SK-N-SH (cell line): ENCODE measurements at regions not wholly inside any gene's neighbourhood (a gene's known extent, or its start where the extent isn't known, plus 50 kb on each side); places are given as distances from the start of the nearest gene placed in this dataset.

Experiments used
- CTCF ChIA-PET: fragments of 300-600, 350-600 bp; formaldehyde crosslinking; extraction: SDS; loops from one replicate; lab custom pipeline; 2021; lab: Yijun Ruan, JAX
- POLR2A ChIA-PET: fragments of 350-600 bp; sonication (Branson Sonifier 250); formaldehyde crosslinking; extraction: SDS; loops from one replicate; lab custom pipeline; 2020; ENCODE audit warnings: antibody characterized with exemption, inconsistent platforms; lab: Yijun Ruan, JAX
- DNase-seq: peaks from one replicate; pipeline ENCODE4 v3.0.0; 2012
- H2AFZ ChIP-seq: fragments of 200-600 bp; sonication (generic); 2 replicates; pipeline ENCODE4 v1.8.1; 2016; ENCODE audit warnings: antibody characterized with exemption, mild to moderate bottlenecking, low read depth
- H3F3A ChIP-seq: fragments of 200-600 bp; sonication (generic); replicated peaks from 2 replicates; pipeline ENCODE3; 2016; ENCODE audit warnings: antibody characterized with exemption, mild to moderate bottlenecking; ENCODE audit not compliant: insufficient read depth
- H3K27ac ChIP-seq, 2 experiments: fragments of 200-500 bp in 1 of 2; fragments of 200-600 bp in 1 of 2; sonication (Bioruptor generic) in 1 of 2; sonication (generic), shearing (Covaris generic) in 1 of 2; 2 replicates each; pipeline versions ENCODE4 v1.5.1 to v1.6.1; 2014 to 2016; ENCODE audit warnings: low read depth in 2 of 2, inconsistent platforms in 1 of 2, low read length in 1 of 2, mild to moderate bottlenecking in 1 of 2, mixed read lengths in 1 of 2
- H3K27me3 ChIP-seq: fragments of 200-600 bp; sonication (generic), shearing (Covaris generic); 2 replicates; pipeline ENCODE4 v1.6.1; 2016; ENCODE audit warnings: mixed run types; ENCODE audit not compliant: insufficient read depth
- H3K36me3 ChIP-seq, 2 experiments: fragments of 200-500 bp in 1 of 2; fragments of 200-600 bp in 1 of 2; sonication (Bioruptor generic) in 1 of 2; sonication (generic) in 1 of 2; replicated peaks in 1 of 2; 2 replicates each; pipeline versions ENCODE3 to v1.5.1; 2014 to 2016; ENCODE audit warnings: low read length in 1 of 2, mild to moderate bottlenecking in 1 of 2; ENCODE audit not compliant: insufficient read depth in 2 of 2, control insufficient read depth in 1 of 2
- H3K4me1 ChIP-seq, 2 experiments: fragments of 200-500 bp in 1 of 2; fragments of 200-600 bp in 1 of 2; sonication (Bioruptor generic) in 1 of 2; sonication (generic), shearing (Covaris generic) in 1 of 2; 2 replicates each; pipeline versions ENCODE4 v1.5.1 to v1.6.1; 2014 to 2016; ENCODE audit warnings: low read depth in 1 of 2, low read length in 1 of 2, mixed run types in 1 of 2; ENCODE audit not compliant: insufficient read depth in 2 of 2, control insufficient read depth in 1 of 2
- H3K4me2 ChIP-seq: fragments of 200-600 bp; sonication (generic), shearing (Covaris generic); 2 replicates; pipeline ENCODE4 v1.6.1; 2017; ENCODE audit warnings: mixed run types
- H3K4me3 ChIP-seq, 2 experiments: fragments of 200-500 bp in 1 of 2; fragments of 200-600 bp in 1 of 2; sonication (Bioruptor generic) in 1 of 2; sonication (generic), shearing (Covaris generic) in 1 of 2; 2 replicates each; pipeline versions ENCODE4 v1.5.1 to v1.8.1; 2014 to 2016; ENCODE audit warnings: low read depth in 2 of 2, inconsistent platforms in 1 of 2, low read length in 1 of 2, mild to moderate bottlenecking in 1 of 2, mixed read lengths in 1 of 2, moderate library complexity in 1 of 2
- H3K79me2 ChIP-seq: fragments of 200-600 bp; sonication (generic); 2 replicates; pipeline ENCODE4 v1.8.1; 2017; ENCODE audit warnings: mild to moderate bottlenecking; ENCODE audit not compliant: insufficient read depth
- H3K9ac ChIP-seq: fragments of 200-600 bp; sonication (generic); 2 replicates; pipeline ENCODE4 v1.6.1; 2017; ENCODE audit warnings: mixed run types
- H3K9me2 ChIP-seq: fragments of 200-600 bp; sonication (generic); 2 replicates; pipeline ENCODE4 v1.6.1; 2017; ENCODE audit warnings: mixed run types
- H3K9me3 ChIP-seq: fragments of 200-600 bp; sonication (generic); 2 replicates; pipeline ENCODE4 v1.6.1; 2017; ENCODE audit warnings: mixed run types, mild to moderate bottlenecking, moderate library complexity
- H4K20me1 ChIP-seq: fragments of 200-600 bp; sonication (generic); 2 replicates; pipeline ENCODE4 v1.6.1; 2017; ENCODE audit warnings: mild to moderate bottlenecking, mixed run types; ENCODE audit not compliant: insufficient read depth
- CTCF ChIP-seq: fragments of 200-600 bp; sonication (generic); IDR thresholded peaks from 2 replicates; pipeline ENCODE4 v1.6.1; 2017; ENCODE audit warnings: antibody characterized with exemption, mild to moderate bottlenecking, moderate library complexity
- MAX ChIP-seq: IDR thresholded peaks from 2 replicates; pipeline ENCODE4 v1.4.0; 2012; ENCODE audit warnings: low read depth
- MXI1 ChIP-seq: IDR thresholded peaks from 2 replicates; pipeline ENCODE4 v1.6.1; 2012; ENCODE audit warnings: mild to moderate bottlenecking, low read depth, low read length, improper control_type of control experiment
- NRF1 ChIP-seq: IDR thresholded peaks from 2 replicates; pipeline ENCODE4 v1.6.1; 2012; ENCODE audit warnings: low read depth, mild to moderate bottlenecking, low read length
- PBX3 ChIP-seq: IDR thresholded peaks from 2 replicates; pipeline ENCODE4; 2012
- RCOR1 ChIP-seq: fragments of 150-350 bp; IDR thresholded peaks from 2 replicates; pipeline ENCODE4 v1.6.1; 2017; ENCODE audit warnings: antibody characterized with exemption, low read length
- RXRA ChIP-seq: IDR thresholded peaks from 2 replicates; pipeline ENCODE4 v1.4.0; 2012; ENCODE audit warnings: low read depth, mild to moderate bottlenecking, borderline replicate concordance
- SIN3A ChIP-seq: IDR thresholded peaks from 2 replicates; pipeline ENCODE4 v1.6.1; 2012; ENCODE audit warnings: low read depth, mild to moderate bottlenecking, low read length, moderate library complexity, borderline replicate concordance
- SMC3 ChIP-seq: IDR thresholded peaks from 2 replicates; pipeline ENCODE4 v1.6.1; 2012; ENCODE audit warnings: low read depth, low read length, improper control_type of control experiment
- TAF1 ChIP-seq: IDR thresholded peaks from 2 replicates; pipeline ENCODE4 v1.6.1; 2012; ENCODE audit warnings: low read depth, mild to moderate bottlenecking, low read length, moderate library complexity, borderline replicate concordance
- YY1 ChIP-seq: IDR thresholded peaks from 2 replicates; pipeline ENCODE4 v1.4.0; 2012; ENCODE audit warnings: low read depth, mild to moderate bottlenecking
- ZBTB33 ChIP-seq: IDR thresholded peaks from 2 replicates; pipeline ENCODE4 v1.4.0; 2012; ENCODE audit warnings: low read depth, borderline replicate concordance
- WGBS: methylation state at CpG from one replicate; pipeline ENCODE4 v1.1.6; 2017; ENCODE audit warnings: low lambda C conversion rate; 5-methylcytosine and 5-hydroxymethylcytosine counted together

GRCh38 chr16:54505549-54506213, 219.1 kb upstream of the IRX3 start:
- H3K27ac ChIP-seq, result no peak overlapping the region
- TF ChIP-seq CTCF (no peak), SIN3A (no peak), NRF1 (no peak)
- TF ChIP-seq, all 33 proteins: peak for 0
- POLR2A ChIA-PET, result no interaction called here

GRCh38 chr16:54504372-54504771, 217.8 kb upstream of the IRX3 start:
- ChIA-PET CTCF (interaction anchor here (1.4 kb wide), 1 partner anchor 612 kb away, joined by 4 read pairs; no protein-coding TSS in a partner anchor), POLR2A (no interaction called here)
- H3K27me3 ChIP-seq, result no peaks in the 10 kb centered on the region
- H3K9me2 ChIP-seq, result no peaks in the 10 kb centered on the region
- H3K9me3 ChIP-seq, result no peaks in the 10 kb centered on the region
- DNase-seq, result no peak
- no peak overlapping the region for H3K9ac ChIP-seq
- H3K79me2 ChIP-seq, result no peaks in the 10 kb centered on the region
- no peak overlapping the region for H2AFZ ChIP-seq
- H3F3A ChIP-seq, result no peaks in the 10 kb centered on the region
- H4K20me1 ChIP-seq, result no peaks in the 10 kb centered on the region
- no peak overlapping the region for H3K27ac ChIP-seq
- 61% methylated on average over 12 of the region's 12 CpGs for WGBS
- peaks cover 5 to 13% of the 10 kb centered on the region in 2 experiments; a peak in 3 of 4 replicates for H3K4me1 ChIP-seq
- H3K4me2 ChIP-seq, result no peak overlapping the region
- TF ChIP-seq SMC3 (no peak), ZBTB33 (no peak), RXRA (no peak), RCOR1 (no peak), MXI1 (no peak), MAX (no peak), PBX3 (no peak), YY1 (no peak), TAF1 (no peak)
- no peaks in the 10 kb centered on the region for H3K36me3 ChIP-seq
- H3K4me3 ChIP-seq, result no peak overlapping the region

More at GRCh38 chr16:54505549-54506213, 219.1 kb upstream of the IRX3 start:
- no peaks in the 10 kb centered on the region for H3K9me3 ChIP-seq
- H3K4me1 ChIP-seq, result peaks cover 5 to 13% of the 10 kb centered on the region in 2 experiments; a peak in 3 of 4 replicates
- no peak overlapping the region for H2AFZ ChIP-seq
- no peaks in the 10 kb centered on the region for H3F3A ChIP-seq
- no peaks in the 10 kb centered on the region for H3K36me3 ChIP-seq
- no peaks in the 10 kb centered on the region for H3K79me2 ChIP-seq
- no peak for DNase-seq
- H3K9ac ChIP-seq, result no peak overlapping the region
- H3K4me3 ChIP-seq, result no peak overlapping the region
- CTCF ChIA-PET, result interaction anchor here (1.3 to 1.5 kb wide), 3 partner anchors 21 to 34 kb away, joined by 3 to 4 read pairs (median 3); no protein-coding TSS in a partner anchor
- H3K4me2 ChIP-seq, result no peak overlapping the region
- no peaks in the 10 kb centered on the region for H3K9me2 ChIP-seq
- no peaks in the 10 kb centered on the region for H4K20me1 ChIP-seq
- WGBS, result 74% methylated on average over 10 of the region's 10 CpGs
- no peaks in the 10 kb centered on the region for H3K27me3 ChIP-seq
